ENCODE measurements at regions not wholly inside any gene's neighbourhood (a gene's known extent, or its start where the extent isn't known, plus 50 kb on each side); places are given as distances from the start of the nearest gene placed in this dataset.

DNA sequence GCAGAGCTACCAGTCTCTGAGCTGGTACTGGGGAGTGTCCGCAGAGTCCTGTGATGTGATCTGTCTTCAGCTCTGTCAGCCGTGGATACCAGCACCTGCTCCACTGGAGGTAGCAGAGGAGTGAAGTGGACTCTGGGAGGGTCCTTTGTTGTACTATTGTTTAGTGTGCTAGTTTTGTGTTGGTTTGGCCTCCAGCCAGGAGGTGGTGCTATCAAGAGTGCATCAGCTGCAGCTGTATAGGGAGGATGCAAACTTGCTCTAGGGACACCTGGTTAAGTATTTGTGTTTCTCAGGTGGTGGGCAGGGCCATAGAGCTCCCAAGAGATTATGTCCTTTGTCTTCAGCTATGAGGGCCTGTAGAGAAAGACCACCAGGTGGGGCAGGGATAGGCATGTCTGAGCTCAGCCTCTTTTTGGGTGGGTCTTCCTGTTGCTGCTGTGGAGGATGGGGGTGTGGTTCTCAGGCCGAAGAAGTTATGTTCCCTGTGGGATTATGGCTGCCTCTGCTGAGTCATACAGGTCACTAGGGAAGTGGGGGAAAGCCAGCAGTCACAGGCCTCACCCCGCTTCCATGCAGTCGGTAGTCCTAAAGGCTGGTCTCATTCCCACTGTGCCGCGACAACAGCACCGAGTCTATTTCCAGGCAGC lies 443.2 kb upstream of the TBL1XR1 start:
- TF ChIP-seq POLR2A (IDR thresholded peaks at IDR 0.05): no peak
- TF ChIP-seq, protein P1, sequence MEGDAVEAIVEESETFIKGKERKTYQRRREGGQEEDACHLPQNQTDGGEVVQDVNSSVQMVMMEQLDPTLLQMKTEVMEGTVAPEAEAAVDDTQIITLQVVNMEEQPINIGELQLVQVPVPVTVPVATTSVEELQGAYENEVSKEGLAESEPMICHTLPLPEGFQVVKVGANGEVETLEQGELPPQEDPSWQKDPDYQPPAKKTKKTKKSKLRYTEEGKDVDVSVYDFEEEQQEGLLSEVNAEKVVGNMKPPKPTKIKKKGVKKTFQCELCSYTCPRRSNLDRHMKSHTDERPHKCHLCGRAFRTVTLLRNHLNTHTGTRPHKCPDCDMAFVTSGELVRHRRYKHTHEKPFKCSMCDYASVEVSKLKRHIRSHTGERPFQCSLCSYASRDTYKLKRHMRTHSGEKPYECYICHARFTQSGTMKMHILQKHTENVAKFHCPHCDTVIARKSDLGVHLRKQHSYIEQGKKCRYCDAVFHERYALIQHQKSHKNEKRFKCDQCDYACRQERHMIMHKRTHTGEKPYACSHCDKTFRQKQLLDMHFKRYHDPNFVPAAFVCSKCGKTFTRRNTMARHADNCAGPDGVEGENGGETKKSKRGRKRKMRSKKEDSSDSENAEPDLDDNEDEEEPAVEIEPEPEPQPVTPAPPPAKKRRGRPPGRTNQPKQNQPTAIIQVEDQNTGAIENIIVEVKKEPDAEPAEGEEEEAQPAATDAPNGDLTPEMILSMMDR (IDR thresholded peaks at IDR 0.05): no peak
